HUES6 (cell line): ENCODE measurements at regions not wholly inside any gene's neighbourhood (a gene's known extent, or its start where the extent isn't known, plus 50 kb on each side); places are given as distances from the start of the nearest gene placed in this dataset.

Experiments used
- H3K27ac ChIP-seq: 2 replicates; pipeline ENCODE4 v1.7.0; 2013; ENCODE audit warnings: low read depth, mild to moderate bottlenecking, low read length, inconsistent platforms
- H3K27me3 ChIP-seq: 2 replicates; pipeline ENCODE4 v1.6.1; 2013; ENCODE audit warnings: low read length; ENCODE audit not compliant: control insufficient read depth, insufficient read depth
- H3K36me3 ChIP-seq: 2 replicates; pipeline ENCODE4 v1.6.1; 2013; ENCODE audit warnings: low read length; ENCODE audit not compliant: control insufficient read depth, insufficient read depth
- H3K4me1 ChIP-seq: 2 replicates; pipeline ENCODE4 v1.6.1; 2013; ENCODE audit warnings: low read length; ENCODE audit not compliant: control insufficient read depth, insufficient read depth
- H3K4me3 ChIP-seq: 2 replicates; pipeline ENCODE4 v1.5.1; 2013; ENCODE audit warnings: low read depth, low read length
- H3K9ac ChIP-seq: one replicate; pipeline ENCODE4 v1.6.1; 2013; ENCODE audit warnings: mild to moderate bottlenecking, low read length
- H3K9me3 ChIP-seq: 2 replicates; pipeline ENCODE4 v1.6.1; 2013; ENCODE audit warnings: low read depth, low read length; ENCODE audit not compliant: control insufficient read depth, insufficient read depth

GRCh38 chr16:64394061-64394460 lies 727.8 kb downstream of the CDH11 start:
- no peaks in the 10 kb centered on the region for H3K9me3 ChIP-seq
- no peaks in the 10 kb centered on the region for H3K4me1 ChIP-seq
- no peak overlapping the region for H3K4me3 ChIP-seq
- no peak overlapping the region for H3K27ac ChIP-seq
- H3K36me3 ChIP-seq, result no peaks in the 10 kb centered on the region
- H3K27me3 ChIP-seq, result no peaks in the 10 kb centered on the region
- H3K9ac ChIP-seq, result no peak overlapping the region

GRCh38 chr16:64392456-64392855 lies 729.4 kb downstream of the CDH11 start:
- Histone ChIP-seq H3K27me3 (no peaks in the 10 kb centered on the region), H3K4me3 (no peak overlapping the region)

GRCh38 chr16:64391063-64391600 lies 730.7 kb downstream of the CDH11 start:
- H3K27me3 ChIP-seq, result no peaks in the 10 kb centered on the region
- H3K9me3 ChIP-seq, result no peaks in the 10 kb centered on the region
- no peak overlapping the region for H3K27ac ChIP-seq
- H3K4me3 ChIP-seq, result no peak overlapping the region
- H3K9ac ChIP-seq, result no peak overlapping the region
- no peaks in the 10 kb centered on the region for H3K4me1 ChIP-seq
- no peaks in the 10 kb centered on the region for H3K36me3 ChIP-seq

More at GRCh38 chr16:64392456-64392855, 729.4 kb downstream of the CDH11 start:
- Histone ChIP-seq H3K36me3 (no peaks in the 10 kb centered on the region), H3K4me1 (no peaks in the 10 kb centered on the region), H3K9me3 (no peaks in the 10 kb centered on the region), H3K9ac (no peak overlapping the region), H3K27ac (no peak overlapping the region)

- Histone ChIP-seq H3K4me1 (no peaks in the 10 kb centered on the region), H3K36me3 (no peaks in the 10 kb centered on the region), H3K4me3 (no peak overlapping the region), H3K9me3 (no peaks in the 10 kb centered on the region), H3K27me3 (no peaks in the 10 kb centered on the region), H3K27ac (no peak overlapping the region), H3K9ac (no peak overlapping the region)
Measured at GRCh38 chr16:64390102-64390501, 731.8 kb downstream of the CDH11 start.

GRCh38 chr16:64384636-64385035 lies 737.2 kb downstream of the CDH11 start:
- Histone ChIP-seq H3K36me3 (no peaks in the 10 kb centered on the region), H3K27me3 (no peaks in the 10 kb centered on the region), H3K4me1 (no peaks in the 10 kb centered on the region), H3K9ac (no peak overlapping the region), H3K27ac (no peak overlapping the region), H3K9me3 (no peaks in the 10 kb centered on the region; the same call in 1 of the 2 replicates), H3K4me3 (no peak overlapping the region)

GRCh38 chr16:64381979-64382378 lies 739.9 kb downstream of the CDH11 start:
- H3K4me1 ChIP-seq, result no peaks in the 10 kb centered on the region
- no peaks in the 10 kb centered on the region; the same call in 1 of the 2 replicates for H3K9me3 ChIP-seq
- H3K36me3 ChIP-seq, result no peaks in the 10 kb centered on the region
- no peak overlapping the region for H3K27ac ChIP-seq
- H3K27me3 ChIP-seq, result no peaks in the 10 kb centered on the region
- H3K9ac ChIP-seq, result no peak overlapping the region
- H3K4me3 ChIP-seq, result no peak overlapping the region

GRCh38 chr16:64380751-64381150 lies 741.1 kb downstream of the CDH11 start:
- Histone ChIP-seq H3K36me3 (no peaks in the 10 kb centered on the region), H3K27me3 (no peaks in the 10 kb centered on the region), H3K4me3 (no peak overlapping the region), H3K9ac (no peak overlapping the region), H3K27ac (no peak overlapping the region), H3K4me1 (no peaks in the 10 kb centered on the region), H3K9me3 (no peaks in the 10 kb centered on the region; the same call in 1 of the 2 replicates)

- no peaks in the 10 kb centered on the region for H3K4me1 ChIP-seq
- H3K27me3 ChIP-seq, result no peaks in the 10 kb centered on the region
- H3K27ac ChIP-seq, result no peak overlapping the region
- H3K36me3 ChIP-seq, result no peaks in the 10 kb centered on the region
- H3K9me3 ChIP-seq, result no peaks in the 10 kb centered on the region
- no peak overlapping the region for H3K9ac ChIP-seq
- no peak overlapping the region for H3K4me3 ChIP-seq
Measured at GRCh38 chr16:64375391-64375980, 746.4 kb downstream of the CDH11 start.

GRCh38 chr16:64370112-64370511 lies 751.8 kb downstream of the CDH11 start:
- Histone ChIP-seq H3K4me1 (no peaks in the 10 kb centered on the region), H3K27ac (no peak overlapping the region), H3K36me3 (no peaks in the 10 kb centered on the region), H3K9me3 (no peaks in the 10 kb centered on the region), H3K9ac (no peak overlapping the region), H3K27me3 (no peaks in the 10 kb centered on the region), H3K4me3 (no peak overlapping the region)

- Histone ChIP-seq H3K9ac (no peak overlapping the region), H3K36me3 (no peaks in the 10 kb centered on the region), H3K4me1 (no peaks in the 10 kb centered on the region), H3K4me3 (no peak overlapping the region), H3K9me3 (no peaks in the 10 kb centered on the region), H3K27ac (no peak overlapping the region), H3K27me3 (no peaks in the 10 kb centered on the region)
Measured at GRCh38 chr16:64365448-64365931, 756.4 kb downstream of the CDH11 start.

- Histone ChIP-seq H3K9me3 (no peaks in the 10 kb centered on the region), H3K27ac (no peak overlapping the region), H3K4me3 (no peak overlapping the region), H3K4me1 (no peaks in the 10 kb centered on the region), H3K27me3 (no peaks in the 10 kb centered on the region), H3K9ac (no peak overlapping the region), H3K36me3 (no peaks in the 10 kb centered on the region)
Measured at GRCh38 chr16:64364894-64365293, 757.0 kb downstream of the CDH11 start.
